Activated naive CD4-positive, alpha-beta T cell treated with anti-CD3 and anti-CD28 coated beads for 36 hours (primary cell): ENCODE measurements at regions not wholly inside any gene's neighbourhood (a gene's known extent, or its start where the extent isn't known, plus 50 kb on each side); places are given as distances from the start of the nearest gene placed in this dataset.

ENCODE experiments used
- CTCF ChIA-PET: fragments of 350-600 bp; sonication (Branson Sonifier 250); formaldehyde crosslinking; loops from one replicate; lab custom pipeline; 2021; ENCODE audit warnings: antibody characterized with exemption; lab: Charles Lee
- DNase-seq: peaks from one replicate; pipeline ENCODE4 v3.0.0-alpha.2; 2020
- H3K27ac Mint-ChIP-seq: one replicate; pipeline ENCODE4 v1.8.0; 2021; ENCODE audit warnings: mild to moderate bottlenecking, mixed read lengths
- H3K27me3 Mint-ChIP-seq: one replicate; pipeline ENCODE4 v1.8.0; 2021; ENCODE audit warnings: low read depth, mixed read lengths
- H3K36me3 Mint-ChIP-seq: one replicate; pipeline ENCODE4 v1.8.0; 2021; ENCODE audit warnings: low read depth, mixed read lengths
- H3K4me1 Mint-ChIP-seq: one replicate; pipeline ENCODE4 v1.8.0; 2021; ENCODE audit warnings: low read depth, mixed read lengths
- H3K4me3 Mint-ChIP-seq: one replicate; pipeline ENCODE4 v1.8.0; 2021; ENCODE audit warnings: mild to moderate bottlenecking, moderate library complexity, mixed read lengths
- H3K9me3 Mint-ChIP-seq: one replicate; pipeline ENCODE4 v1.8.0; 2021; ENCODE audit warnings: mixed read lengths
- intact Hi-C: fragments of 100-400 bp; cut with micrococcal nuclease; formaldehyde crosslinking; loops from one replicate; pipeline ENCODE4 v1.15.1; 2023

- no peak overlapping the region for H3K4me3 Mint-ChIP-seq
- intact Hi-C loops = no loop called here
- H3K9me3 Mint-ChIP-seq = no peaks in the 10 kb centered on the region
- DNase-seq = no peak
- H3K27ac Mint-ChIP-seq = no peak overlapping the region
- H3K36me3 Mint-ChIP-seq = no peaks in the 10 kb centered on the region
- CTCF ChIA-PET = interaction anchor here (1.4 kb wide), 1 partner anchor 11 kb away, joined by 6 read pairs; no protein-coding TSS in a partner anchor
- H3K4me1 Mint-ChIP-seq = no peaks in the 10 kb centered on the region
- peaks cover 15% of the 10 kb centered on the region for H3K27me3 Mint-ChIP-seq
These were observed 148.2 kb upstream of the C21orf91 start for GRCh38 chr21:17967319-17967718.

GRCh38 chr21:17964716-17965115, 145.6 kb upstream of the C21orf91 start:
- H3K4me3 Mint-ChIP-seq = no peak overlapping the region
- H3K4me1 Mint-ChIP-seq = no peaks in the 10 kb centered on the region
- intact Hi-C loops = no loop called here
- H3K36me3 Mint-ChIP-seq = no peaks in the 10 kb centered on the region
- no peak for DNase-seq
- CTCF ChIA-PET = no interaction called here
- H3K9me3 Mint-ChIP-seq = no peaks in the 10 kb centered on the region
- peaks cover 14% of the 10 kb centered on the region for H3K27me3 Mint-ChIP-seq
- H3K27ac Mint-ChIP-seq = no peak overlapping the region

GRCh38 chr21:17964199-17964598, 145.0 kb upstream of the C21orf91 start:
- H3K36me3 Mint-ChIP-seq = no peaks in the 10 kb centered on the region
- no peak overlapping the region for H3K27ac Mint-ChIP-seq
- no peak overlapping the region for H3K4me3 Mint-ChIP-seq
- no peaks in the 10 kb centered on the region for H3K4me1 Mint-ChIP-seq
- no peak for DNase-seq
- CTCF ChIA-PET = no interaction called here
- peaks cover 14% of the 10 kb centered on the region for H3K27me3 Mint-ChIP-seq
- intact Hi-C loops = no loop called here
- H3K9me3 Mint-ChIP-seq = no peaks in the 10 kb centered on the region

DNA sequence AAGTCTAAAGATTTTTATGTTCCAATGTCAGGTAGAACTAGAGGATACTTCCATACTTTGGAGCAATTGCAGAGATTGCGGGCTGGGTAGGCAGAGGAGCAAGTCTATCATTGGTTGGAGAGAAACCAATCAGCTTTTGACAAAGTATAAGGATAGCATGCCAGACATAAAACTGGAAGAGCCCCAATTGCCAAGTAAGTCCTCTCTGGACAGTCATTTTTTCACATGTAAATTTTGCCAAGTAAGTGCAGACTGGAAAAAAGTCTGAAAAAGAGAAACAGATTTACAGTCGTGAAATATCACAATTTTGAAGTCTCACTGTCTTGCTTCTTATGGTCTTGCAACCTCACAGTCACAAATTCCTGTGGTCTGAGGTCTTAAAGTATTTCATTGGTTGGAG, 131.4 kb upstream of the C21orf91 start:
- intact Hi-C loops = no loop called here
- H3K27me3 Mint-ChIP-seq = peaks cover 4% of the 10 kb centered on the region
- no peaks in the 10 kb centered on the region for H3K4me1 Mint-ChIP-seq
- H3K9me3 Mint-ChIP-seq = peaks cover 4% of the 10 kb centered on the region
- no peak for DNase-seq
- CTCF ChIA-PET = interaction anchor here (0.7 kb wide), 1 partner anchor 11 kb away, joined by 3 read pairs; no protein-coding TSS in a partner anchor
- no peak overlapping the region for H3K27ac Mint-ChIP-seq
- H3K4me3 Mint-ChIP-seq = no peak overlapping the region
- H3K36me3 Mint-ChIP-seq = no peaks in the 10 kb centered on the region

DNA sequence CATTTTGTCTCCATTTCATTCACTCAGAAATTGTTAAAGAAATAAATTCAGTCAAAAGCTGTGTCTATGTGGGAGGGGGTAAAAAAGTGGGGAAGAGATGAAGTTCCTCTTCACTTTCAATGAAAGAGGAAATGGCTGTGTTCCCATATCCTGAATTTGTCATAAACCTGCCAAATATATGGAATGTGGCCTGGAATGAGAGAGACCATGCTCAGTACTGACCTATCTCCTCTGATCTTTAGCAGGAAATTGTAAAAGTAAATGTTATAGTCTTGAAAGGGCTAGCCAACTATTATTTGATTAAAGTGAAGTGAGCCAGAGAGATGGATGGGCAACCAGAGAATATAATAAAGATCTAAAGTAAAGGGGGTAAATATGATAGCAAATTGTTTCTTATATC, 130.3 kb upstream of the C21orf91 start:
- intact Hi-C loops = no loop called here
- CTCF ChIA-PET = no interaction called here
- Mint-ChIP-seq H3K36me3 (no peaks in the 10 kb centered on the region), H3K9me3 (peaks cover 11% of the 10 kb centered on the region), H3K4me3 (no peak overlapping the region), H3K27me3 (peaks cover 4% of the 10 kb centered on the region), H3K4me1 (no peaks in the 10 kb centered on the region), H3K27ac (no peak overlapping the region)
- DNase-seq = no peak

DNA sequence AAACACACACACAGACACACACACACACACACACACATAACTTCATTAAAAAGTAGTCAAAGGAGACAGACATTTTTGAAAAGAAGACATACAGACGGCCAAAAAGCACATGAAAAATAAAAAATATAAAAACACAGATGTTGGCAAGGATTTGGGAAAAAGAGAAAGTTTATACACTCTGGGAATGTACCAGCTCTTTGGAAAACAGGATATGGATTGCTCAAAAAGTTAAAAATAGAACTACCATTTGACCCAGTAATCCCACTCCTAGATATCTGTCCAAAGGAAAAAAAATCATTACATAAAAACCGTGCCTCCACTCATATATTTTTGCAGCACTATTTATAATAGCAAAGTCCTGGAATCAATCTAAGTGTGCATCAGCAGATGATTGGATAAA, 128.4 kb upstream of the C21orf91 start:
- CTCF ChIA-PET = interaction anchor here (1.4 kb wide), 1 partner anchor 23 kb away, joined by 4 read pairs; no protein-coding TSS in a partner anchor
- Mint-ChIP-seq H3K36me3 (no peaks in the 10 kb centered on the region), H3K27me3 (peaks cover 7% of the 10 kb centered on the region), H3K9me3 (peaks cover 13% of the 10 kb centered on the region), H3K4me1 (no peaks in the 10 kb centered on the region), H3K4me3 (no peak overlapping the region), H3K27ac (no peak overlapping the region)
- DNase-seq = no peak
- intact Hi-C loops = no loop called here

DNA sequence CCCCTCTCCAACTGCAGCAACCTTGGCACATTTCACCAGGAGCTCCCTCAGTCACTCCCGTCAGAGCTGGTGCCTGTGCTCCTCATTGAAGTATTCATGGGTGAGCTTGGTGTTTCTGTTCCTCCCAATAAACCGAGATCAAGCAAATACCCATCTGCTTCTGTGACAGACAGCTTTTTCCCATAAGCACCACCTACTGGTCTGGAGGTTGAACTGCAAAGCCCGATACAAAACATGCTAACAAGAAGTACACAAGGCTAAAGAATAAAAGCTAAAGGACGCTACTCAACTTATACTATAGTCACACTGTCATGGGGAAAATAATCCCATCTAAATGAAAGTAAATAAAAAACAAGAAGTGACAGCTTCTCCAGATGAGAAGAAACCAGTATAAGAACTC, 111.9 kb upstream of the C21orf91 start:
- Mint-ChIP-seq H3K27me3 (peaks cover 3% of the 10 kb centered on the region), H3K36me3 (no peaks in the 10 kb centered on the region), H3K4me3 (no peak overlapping the region), H3K9me3 (no peaks in the 10 kb centered on the region), H3K4me1 (no peaks in the 10 kb centered on the region), H3K27ac (no peak overlapping the region)
- CTCF ChIA-PET = interaction anchor here (0.6 to 1.1 kb wide), 3 partner anchors 9 to 232 kb away, joined by 3 to 6 read pairs (median 3); no protein-coding TSS in a partner anchor
- intact Hi-C loops = no loop called here
- peak; percentile 5 for DNase-seq

DNA sequence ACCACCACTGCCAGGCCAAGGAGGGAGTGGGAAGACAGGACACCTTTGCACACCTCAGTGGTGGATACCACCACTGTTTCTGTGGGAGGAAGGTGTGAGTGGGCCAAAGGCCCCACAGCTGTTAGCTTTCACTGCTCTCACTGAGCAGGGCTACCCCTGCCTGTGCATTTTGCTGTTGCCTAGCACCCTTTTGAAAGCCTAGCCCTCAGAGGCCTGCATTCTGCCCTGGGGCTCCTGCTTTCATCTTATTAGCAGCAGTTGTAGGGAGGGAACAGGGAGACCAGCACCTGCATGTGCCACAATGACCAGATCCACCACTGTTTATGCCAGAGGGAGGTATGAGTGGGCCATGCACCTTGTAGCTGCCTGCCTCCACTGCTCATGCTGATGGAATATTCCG, 110.9 kb upstream of the C21orf91 start:
- Mint-ChIP-seq H3K4me3 (no peak overlapping the region), H3K4me1 (no peaks in the 10 kb centered on the region), H3K27me3 (peaks cover 2% of the 10 kb centered on the region), H3K27ac (no peak overlapping the region), H3K9me3 (no peaks in the 10 kb centered on the region), H3K36me3 (no peaks in the 10 kb centered on the region)
- CTCF ChIA-PET = interaction anchor here (1.5 kb wide), 1 partner anchor 256 kb away, joined by 4 read pairs; no protein-coding TSS in a partner anchor
- intact Hi-C loops = no loop called here
- no peak for DNase-seq

GRCh38 chr21:17929510-17929909, 110.4 kb upstream of the C21orf91 start:
- H3K4me3 Mint-ChIP-seq = no peak overlapping the region
- no peaks in the 10 kb centered on the region for H3K36me3 Mint-ChIP-seq
- H3K27ac Mint-ChIP-seq = no peak overlapping the region
- H3K27me3 Mint-ChIP-seq = peaks cover 2% of the 10 kb centered on the region
- no peaks in the 10 kb centered on the region for H3K4me1 Mint-ChIP-seq
- no peaks in the 10 kb centered on the region for H3K9me3 Mint-ChIP-seq
- no peak for DNase-seq
- intact Hi-C loops = no loop called here
- CTCF ChIA-PET = interaction anchor here (0.9 to 1.5 kb wide), 2 partner anchors 250 to 255 kb away, joined by 3 to 4 read pairs; no protein-coding TSS in a partner anchor

DNA sequence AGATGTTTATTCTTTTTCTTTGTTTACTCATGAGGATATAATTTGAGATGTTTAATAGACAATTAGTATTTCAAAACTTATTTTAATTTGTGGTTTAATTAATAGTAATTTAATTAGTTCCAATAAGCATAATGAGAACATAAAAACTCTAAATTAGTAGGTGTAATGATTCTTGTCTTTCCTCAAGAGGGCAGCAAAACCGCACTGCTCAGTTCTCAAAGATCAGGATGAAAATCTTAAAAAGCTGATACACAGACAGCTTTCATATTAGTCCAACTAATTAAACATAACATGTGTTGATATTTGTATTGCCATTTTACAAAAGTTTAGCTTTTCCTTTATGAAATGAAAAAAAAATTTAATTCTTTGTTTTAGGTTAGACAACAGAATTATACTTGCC, 106.7 kb upstream of the C21orf91 start:
- Mint-ChIP-seq H3K27me3 (peaks cover 5% of the 10 kb centered on the region), H3K9me3 (no peaks in the 10 kb centered on the region), H3K4me1 (no peaks in the 10 kb centered on the region), H3K27ac (no peak overlapping the region), H3K4me3 (no peak overlapping the region), H3K36me3 (no peaks in the 10 kb centered on the region)
- intact Hi-C loops = loop anchor here (1.0 to 2.0 kb wide), 3 partner anchors 247 to 539 kb away; no protein-coding TSS in a partner anchor
- peak; percentile 19 for DNase-seq
- CTCF ChIA-PET = interaction anchor here (0.6 to 3.7 kb wide), 20 partner anchors 8 to 570 kb away, joined by 3 to 31 read pairs (median 4); no protein-coding TSS in a partner anchor

- Mint-ChIP-seq H3K27ac (no peak overlapping the region), H3K4me1 (no peaks in the 10 kb centered on the region), H3K36me3 (no peaks in the 10 kb centered on the region), H3K9me3 (peaks cover 8% of the 10 kb centered on the region), H3K4me3 (no peak overlapping the region), H3K27me3 (peaks cover 5% of the 10 kb centered on the region)
- CTCF ChIA-PET = interaction anchor here (0.7 to 3.7 kb wide), 30 partner anchors 8 to 313 kb away, joined by 3 to 31 read pairs (median 4); no protein-coding TSS in a partner anchor
- DNase-seq = peak; percentile 68
- intact Hi-C loops = loop anchor here (1.0 to 2.0 kb wide), 3 partner anchors 246 to 538 kb away; no protein-coding TSS in a partner anchor
These were observed 105.9 kb upstream of the C21orf91 start for GRCh38 chr21:17925000-17925610.

DNA sequence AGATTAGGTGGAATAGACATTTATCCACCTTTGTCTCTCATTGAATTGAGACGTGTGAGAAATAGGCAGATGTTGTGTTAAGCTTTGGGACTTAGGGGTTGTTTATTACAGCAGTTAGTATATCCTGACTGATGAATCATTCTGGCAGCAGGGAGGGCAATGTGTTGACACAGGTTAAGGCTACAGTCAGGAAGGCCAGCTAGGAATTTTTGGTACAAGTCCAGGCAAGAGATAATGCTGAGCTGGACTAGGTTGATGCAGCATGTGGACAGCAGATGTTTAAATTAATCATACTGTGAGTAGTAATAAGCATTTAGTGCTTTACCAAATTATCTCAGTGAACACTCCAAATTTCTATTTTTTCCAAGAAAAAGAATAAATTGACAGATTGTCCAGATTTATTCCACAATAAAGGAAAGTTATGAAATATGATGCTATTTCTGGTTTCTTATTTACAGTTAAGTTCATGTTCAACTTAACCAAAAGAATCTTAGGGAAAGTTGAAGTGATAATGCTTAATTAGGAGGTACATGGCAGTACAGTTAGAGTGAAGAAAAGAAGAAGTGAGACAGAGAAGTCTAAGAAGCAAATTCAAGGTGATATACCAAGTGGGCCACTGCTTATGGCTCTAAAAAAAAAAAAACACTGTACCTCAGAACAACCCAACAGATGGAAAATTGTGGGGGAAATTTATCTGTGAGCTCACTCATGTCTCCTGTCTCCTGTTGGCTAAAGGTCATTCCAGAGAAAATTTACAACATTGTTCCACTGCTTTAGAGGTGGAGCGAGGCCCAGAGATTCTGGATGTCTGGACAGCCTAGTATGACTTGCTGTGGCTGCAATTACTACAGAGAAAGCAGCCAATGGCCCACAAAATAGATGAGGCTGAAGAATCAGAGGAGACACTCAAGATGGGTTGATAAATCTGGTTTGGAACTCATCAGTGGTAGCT, 102.7 kb upstream of the C21orf91 start:
- Mint-ChIP-seq H3K27me3 (peaks cover 5% of the 10 kb centered on the region), H3K4me3 (no peak overlapping the region), H3K36me3 (peaks cover 1% of the 10 kb centered on the region), H3K9me3 (peaks cover 17% of the 10 kb centered on the region), H3K4me1 (no peaks in the 10 kb centered on the region), H3K27ac (no peak overlapping the region)
- intact Hi-C loops = no loop called here
- DNase-seq = no peak
- CTCF ChIA-PET = interaction anchor here (0.7 to 3.6 kb wide), 11 partner anchors 15 to 534 kb away, joined by 3 to 24 read pairs (median 3); no protein-coding TSS in a partner anchor
